HUES64 (cell line): ENCODE measurements at regions not wholly inside any gene's neighbourhood (a gene's known extent, or its start where the extent isn't known, plus 50 kb on each side); places are given as distances from the start of the nearest gene placed in this dataset.

Source experiments
- H3K27ac ChIP-seq: 2 replicates; pipeline ENCODE4 v1.7.0; 2013; ENCODE audit warnings: low read depth, low read length, inconsistent platforms
- H3K27me3 ChIP-seq: 2 replicates; pipeline ENCODE4 v1.6.1; 2013; ENCODE audit warnings: mild to moderate bottlenecking, low read length; ENCODE audit not compliant: insufficient read depth
- H3K36me3 ChIP-seq: 2 replicates; pipeline ENCODE4 v1.6.1; 2013; ENCODE audit warnings: mild to moderate bottlenecking, low read length; ENCODE audit not compliant: insufficient read depth
- H3K4me1 ChIP-seq: 2 replicates; pipeline ENCODE4 v1.6.1; 2013; ENCODE audit warnings: mild to moderate bottlenecking, low read length, moderate library complexity; ENCODE audit not compliant: insufficient read depth
- H3K4me3 ChIP-seq: 2 replicates; pipeline ENCODE4 v1.5.1; 2013; ENCODE audit warnings: mild to moderate bottlenecking, low read length, moderate library complexity
- H3K9ac ChIP-seq: 2 replicates; pipeline ENCODE4 v1.6.1; 2013; ENCODE audit warnings: mild to moderate bottlenecking, low read depth, low read length
- H3K9me3 ChIP-seq: 2 replicates; pipeline ENCODE4 v1.6.1; 2013; ENCODE audit warnings: low read depth, low read length; ENCODE audit not compliant: insufficient read depth
- WGBS: fragments of 150-250, 120-280 bp; methylation state at CpG from one replicate; pipeline ENCODE4 v1.1.7; 2013; ENCODE audit warnings: missing lambda C conversion rate; 5-methylcytosine and 5-hydroxymethylcytosine counted together

DNA sequence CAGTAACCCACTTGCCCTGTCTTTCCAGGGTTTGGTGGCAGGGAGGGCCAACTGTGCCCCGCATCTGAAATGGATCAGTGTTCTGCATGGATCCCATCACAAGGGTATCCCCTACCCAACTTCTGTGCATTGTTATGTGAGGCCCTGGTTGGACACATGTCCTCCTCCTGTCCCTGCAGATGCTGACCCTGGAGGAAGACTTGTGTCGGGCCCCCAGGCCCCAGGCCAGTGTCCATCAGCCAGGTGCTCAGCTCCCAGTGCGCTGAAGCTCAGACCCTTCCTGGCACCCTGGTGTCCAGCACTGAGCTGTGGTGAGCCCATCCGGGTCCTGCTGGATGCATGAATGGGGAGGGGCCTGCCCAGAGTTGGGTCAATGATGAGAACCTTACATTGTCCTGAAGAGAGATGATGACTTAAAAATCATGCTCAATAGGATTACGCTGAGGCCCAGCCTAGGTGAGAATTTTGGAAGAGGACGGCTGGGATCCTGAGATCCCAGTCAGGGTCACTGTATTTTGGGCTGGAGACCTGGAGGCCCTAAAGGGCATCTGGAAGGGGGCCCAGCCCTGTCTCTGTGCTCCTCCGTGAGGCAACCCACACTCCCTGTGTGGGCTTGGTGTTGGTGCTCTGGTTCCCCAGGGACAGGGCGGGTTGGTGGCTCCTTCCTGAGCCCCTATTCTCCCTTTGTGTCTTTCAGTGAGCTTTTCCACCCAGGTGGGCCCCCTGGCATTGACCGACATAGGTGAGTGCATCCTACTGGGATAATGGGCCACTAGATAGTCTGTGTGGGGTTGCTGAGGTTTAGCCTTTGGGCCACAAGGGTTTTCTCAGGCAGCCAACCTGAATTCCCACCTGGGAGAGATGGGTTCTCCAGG is 199.1 kb downstream of the UBE3A start:
- no peaks in the 10 kb centered on the region for H3K4me1 ChIP-seq
- H3K9ac ChIP-seq, result no peak overlapping the region
- H3K27ac ChIP-seq, result no peak overlapping the region
- H3K36me3 ChIP-seq, result no peaks in the 10 kb centered on the region
- 85% methylated on average over 9 of the region's 9 CpGs for WGBS
- H3K27me3 ChIP-seq, result no peaks in the 10 kb centered on the region
- no peak overlapping the region for H3K4me3 ChIP-seq
- H3K9me3 ChIP-seq, result peaks cover 87% of the 10 kb centered on the region

DNA sequence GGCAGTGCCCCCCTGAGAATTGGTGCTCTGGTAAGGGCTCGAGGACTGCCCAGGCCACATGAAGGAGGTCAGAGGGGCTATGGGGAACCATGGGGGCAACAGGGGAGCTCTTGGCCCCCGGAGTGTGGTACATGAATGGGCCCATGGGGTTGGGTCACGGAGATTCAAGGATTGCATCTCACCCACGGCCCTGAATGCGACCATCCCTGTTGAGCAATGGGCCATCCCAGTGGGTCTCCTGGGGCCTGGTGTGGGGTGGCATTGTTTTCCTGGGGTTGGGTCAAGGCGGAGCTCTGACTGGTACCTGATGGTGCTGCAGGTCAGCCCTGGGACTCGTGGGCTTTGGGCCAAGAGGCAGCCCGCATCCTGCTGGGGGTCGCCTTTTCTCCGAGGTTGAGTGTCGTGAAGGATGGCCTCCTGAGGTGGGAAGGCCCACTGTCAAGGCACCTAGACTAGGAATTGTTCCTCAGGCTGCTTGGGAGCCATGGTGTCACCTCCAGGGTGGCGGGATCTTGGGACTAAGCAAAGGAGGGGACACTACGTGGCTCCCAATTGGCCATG is 198.3 kb downstream of the UBE3A start:
- WGBS, result 83% methylated on average over 13 of the region's 13 CpGs
- peaks cover 87% of the 10 kb centered on the region for H3K9me3 ChIP-seq
- H3K9ac ChIP-seq, result no peak overlapping the region
- no peaks in the 10 kb centered on the region for H3K36me3 ChIP-seq
- H3K27me3 ChIP-seq, result no peaks in the 10 kb centered on the region
- H3K27ac ChIP-seq, result no peak overlapping the region
- no peak overlapping the region for H3K4me3 ChIP-seq
- H3K4me1 ChIP-seq, result no peaks in the 10 kb centered on the region

DNA sequence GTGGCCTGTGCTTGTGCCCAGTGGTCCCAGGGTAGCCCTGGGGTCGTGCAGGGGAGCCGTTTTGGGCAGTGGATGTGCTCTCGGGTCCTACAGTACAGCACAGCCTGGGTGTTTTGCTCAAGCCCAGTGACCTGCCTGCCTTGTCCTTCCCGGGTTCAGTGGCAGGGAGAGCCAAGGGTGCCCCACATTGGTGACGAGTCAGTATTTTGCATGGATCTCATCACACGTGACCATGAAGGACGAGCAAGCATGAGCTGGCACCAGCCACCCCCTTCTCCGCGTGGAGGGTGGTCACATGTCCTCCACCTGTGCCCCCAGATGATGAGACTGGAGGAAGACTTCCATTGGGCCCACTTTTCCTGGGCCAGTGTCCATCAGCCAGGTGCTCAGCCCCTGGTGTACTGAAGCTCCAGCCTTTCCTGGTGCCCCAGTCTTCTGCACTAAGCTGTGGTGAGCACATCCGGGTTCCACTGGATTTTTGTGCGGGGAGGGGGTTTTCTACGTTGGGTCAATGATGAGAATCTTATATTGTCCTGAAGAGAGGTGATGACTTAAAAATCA is 197.5 kb downstream of the UBE3A start:
- Histone ChIP-seq H3K27me3 (no peaks in the 10 kb centered on the region), H3K4me1 (no peaks in the 10 kb centered on the region), H3K36me3 (no peaks in the 10 kb centered on the region), H3K27ac (no peak overlapping the region), H3K9ac (no peak overlapping the region), H3K9me3 (peaks cover 85% of the 10 kb centered on the region), H3K4me3 (no peak overlapping the region)
- WGBS, result 80% methylated on average over 12 of the region's 12 CpGs

DNA sequence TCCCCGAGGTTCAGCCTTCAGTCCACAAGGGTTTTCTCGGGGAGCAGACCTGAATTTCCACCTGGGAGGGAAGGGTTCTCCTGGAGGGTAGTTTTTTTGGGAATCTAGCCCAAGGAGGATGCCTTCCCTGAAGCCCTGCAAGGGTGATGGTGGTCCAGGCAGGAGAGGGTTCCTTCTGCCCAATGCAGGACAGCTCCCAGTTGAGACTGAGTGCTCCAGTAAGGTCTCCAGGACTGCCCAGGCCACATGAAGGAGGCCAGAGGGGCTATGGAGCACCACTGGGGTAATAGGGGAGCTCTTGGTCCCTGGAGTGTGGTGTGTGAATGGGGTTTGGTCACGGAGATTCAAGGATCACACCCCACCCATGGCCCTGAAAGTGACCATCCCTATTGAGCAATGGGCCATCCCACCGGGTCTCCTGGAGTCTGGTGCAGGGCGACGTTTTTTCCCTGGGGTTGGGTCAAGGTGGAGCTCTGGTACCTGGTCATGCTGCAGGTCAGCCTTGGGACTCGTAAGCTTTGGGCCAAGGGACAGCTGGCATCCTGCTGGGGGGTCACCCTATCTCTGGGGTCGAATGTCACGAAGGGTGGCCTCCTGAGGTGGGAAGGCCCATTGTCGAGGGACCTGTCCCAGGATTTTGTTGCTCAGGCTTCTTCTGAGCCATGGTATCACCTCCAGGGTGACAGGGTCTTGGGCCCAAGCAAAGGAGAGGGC is 196.5 kb downstream of the UBE3A start:
- Histone ChIP-seq H3K36me3 (no peaks in the 10 kb centered on the region), H3K4me1 (no peaks in the 10 kb centered on the region), H3K27me3 (no peaks in the 10 kb centered on the region), H3K4me3 (no peak overlapping the region), H3K9me3 (peaks cover 84% of the 10 kb centered on the region), H3K27ac (no peak overlapping the region), H3K9ac (no peak overlapping the region)
- WGBS, result 77% methylated on average over 10 of the region's 10 CpGs

DNA sequence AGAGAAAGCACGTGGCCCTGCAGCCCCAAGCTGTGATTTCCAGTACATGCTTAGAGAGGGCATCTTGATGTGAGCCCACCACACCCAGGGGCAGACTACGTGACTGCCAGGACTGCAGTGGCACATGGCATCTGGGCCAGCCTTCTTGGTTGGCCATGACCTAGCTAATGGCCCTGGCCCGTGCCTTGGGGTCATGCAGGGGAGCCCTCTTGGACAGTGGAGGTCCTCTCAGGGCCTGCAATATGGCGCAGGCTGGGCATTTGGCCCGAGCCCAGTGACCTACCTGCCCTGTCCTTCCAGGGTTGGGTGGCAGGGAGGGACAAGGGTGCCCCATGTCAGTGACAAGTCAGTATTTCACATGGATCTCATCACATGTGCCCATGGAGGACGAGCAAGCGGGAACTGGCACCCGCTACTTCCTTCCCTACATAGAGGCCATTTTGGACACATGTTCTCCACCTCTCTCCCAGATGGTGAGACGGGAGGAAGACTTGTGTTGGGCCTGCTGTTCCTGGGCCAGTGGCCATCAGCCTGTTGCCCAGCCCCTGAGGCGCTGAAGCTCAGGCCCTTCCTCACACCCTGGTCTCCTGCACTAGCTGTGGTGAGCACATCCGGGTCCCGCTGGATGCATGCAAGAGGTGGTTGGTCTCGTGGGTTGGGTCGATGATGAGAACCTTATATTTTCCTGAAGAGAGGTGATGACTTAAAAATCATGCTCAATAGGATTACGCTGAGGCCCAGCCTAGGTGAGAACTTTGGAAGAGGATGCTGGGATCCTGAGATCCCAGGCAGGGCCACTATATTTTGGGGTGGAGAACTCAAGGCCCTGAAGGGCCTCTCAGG is 195.6 kb downstream of the UBE3A start:
- no peak overlapping the region for H3K27ac ChIP-seq
- peaks cover 80% of the 10 kb centered on the region for H3K9me3 ChIP-seq
- H3K9ac ChIP-seq, result no peak overlapping the region
- H3K4me3 ChIP-seq, result no peak overlapping the region
- H3K4me1 ChIP-seq, result no peaks in the 10 kb centered on the region
- no peaks in the 10 kb centered on the region for H3K27me3 ChIP-seq
- no peaks in the 10 kb centered on the region for H3K36me3 ChIP-seq
- WGBS, result 84% methylated on average over 15 of the region's 15 CpGs

DNA sequence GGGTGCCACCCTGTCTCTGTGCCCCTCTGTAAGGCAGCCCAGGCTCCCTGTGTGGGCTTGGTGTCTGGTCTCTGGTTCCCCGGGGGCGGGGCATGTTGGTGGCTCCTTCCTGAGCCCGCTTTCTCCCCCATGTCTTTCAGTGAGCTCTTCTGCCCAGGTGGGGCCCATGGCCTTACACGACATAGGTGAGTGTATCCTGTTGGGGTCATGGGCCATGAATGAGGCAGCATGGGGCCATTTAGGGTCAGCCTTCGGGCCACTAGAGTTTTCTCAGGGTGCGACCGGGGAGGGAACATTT is 195.1 kb downstream of the UBE3A start:
- H3K27me3 ChIP-seq, result no peaks in the 10 kb centered on the region
- H3K27ac ChIP-seq, result no peak overlapping the region
- peaks cover 79% of the 10 kb centered on the region for H3K9me3 ChIP-seq
- WGBS, result 92% methylated on average over 7 of the region's 7 CpGs
- no peak overlapping the region for H3K9ac ChIP-seq
- no peak overlapping the region for H3K4me3 ChIP-seq
- H3K4me1 ChIP-seq, result no peaks in the 10 kb centered on the region
- H3K36me3 ChIP-seq, result no peaks in the 10 kb centered on the region

DNA sequence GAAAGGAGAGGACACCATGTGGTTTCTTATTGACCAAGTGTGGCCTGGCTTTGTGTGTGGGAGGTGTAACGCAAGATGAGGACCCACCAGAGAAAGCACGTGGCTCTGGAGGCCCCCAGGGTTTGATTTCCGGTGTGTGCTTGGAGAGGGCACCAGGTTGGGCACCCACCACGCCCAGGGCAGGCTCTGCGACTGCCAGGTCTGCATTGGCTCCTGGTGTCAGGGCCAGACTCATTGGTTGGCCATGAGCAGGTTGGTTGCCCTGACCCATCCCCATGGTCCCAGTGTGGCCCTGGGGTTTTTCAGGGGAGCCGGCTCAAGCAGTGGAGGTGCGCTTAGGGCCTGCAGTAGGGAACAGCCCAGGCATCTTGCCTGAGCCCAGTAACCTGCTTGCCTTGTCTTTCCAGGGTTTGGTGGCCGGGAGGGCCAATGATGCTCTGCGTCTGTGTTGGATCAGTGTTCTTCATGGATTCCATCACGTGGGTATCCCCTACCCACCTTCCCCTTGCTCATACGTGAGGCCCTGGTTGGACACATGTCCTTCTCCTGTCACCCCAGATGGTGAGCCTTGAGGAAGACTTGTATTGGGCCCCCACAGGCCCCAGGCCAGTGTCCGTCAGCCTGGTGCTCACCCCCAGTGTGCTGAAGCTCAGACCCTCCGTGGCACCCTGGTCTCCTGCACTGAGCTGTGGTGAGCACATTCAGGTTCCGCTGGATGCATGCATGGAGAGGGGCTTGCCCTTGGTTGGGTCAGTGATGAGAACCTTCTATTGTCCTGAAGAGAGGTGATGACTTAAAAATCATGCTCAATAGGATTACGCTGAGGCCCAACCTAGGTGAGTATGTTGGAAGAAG is 193.9 kb downstream of the UBE3A start:
- H3K27me3 ChIP-seq, result no peaks in the 10 kb centered on the region
- no peak overlapping the region for H3K27ac ChIP-seq
- no peak overlapping the region for H3K9ac ChIP-seq
- WGBS, result 81% methylated on average over 15 of the region's 15 CpGs
- no peak overlapping the region for H3K4me3 ChIP-seq
- peaks cover 73% of the 10 kb centered on the region for H3K9me3 ChIP-seq
- H3K36me3 ChIP-seq, result no peaks in the 10 kb centered on the region
- no peaks in the 10 kb centered on the region for H3K4me1 ChIP-seq

DNA sequence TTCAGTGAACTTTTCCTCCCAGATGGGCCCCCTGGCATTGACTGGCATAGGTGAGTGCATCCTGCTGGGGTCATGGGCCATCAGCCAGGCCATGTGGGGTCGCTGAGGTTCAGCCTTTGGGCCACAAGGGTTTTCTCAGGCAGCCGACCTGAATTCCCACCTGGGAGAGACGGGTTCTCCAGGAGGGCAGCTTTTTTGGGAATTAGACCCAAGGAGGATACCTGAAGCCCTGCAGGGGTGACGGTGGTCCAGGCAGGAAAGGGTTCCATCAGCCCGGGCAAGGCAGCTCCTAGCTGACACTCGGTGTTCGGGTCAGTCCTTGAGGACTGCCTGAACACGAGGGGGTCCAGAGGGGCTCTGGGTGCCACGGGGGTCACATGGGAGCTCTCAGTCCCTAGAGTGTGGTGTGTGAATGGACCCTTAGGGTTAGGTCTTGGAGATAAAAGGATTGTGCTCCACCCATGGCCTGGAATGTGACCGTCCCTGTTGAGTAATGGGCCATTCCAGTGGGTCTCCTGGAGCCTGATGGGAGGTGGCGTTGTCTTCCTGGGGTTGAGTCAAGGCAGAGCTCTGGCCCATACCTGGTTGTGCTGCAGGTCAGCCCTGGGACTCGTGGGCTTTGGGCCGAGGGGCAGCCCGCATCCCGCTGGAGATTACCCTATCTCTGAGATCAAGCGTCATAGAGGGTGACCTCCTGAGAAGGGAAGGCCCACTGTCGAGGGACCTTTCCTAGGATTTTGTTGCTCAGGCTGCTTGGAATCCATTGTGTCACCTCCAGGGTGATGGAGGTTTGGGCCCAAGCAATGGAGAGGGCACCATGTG is 192.8 kb downstream of the UBE3A start:
- H3K9me3 ChIP-seq, result peaks cover 69% of the 10 kb centered on the region
- WGBS, result 86% methylated on average over 17 of the region's 17 CpGs

DNA sequence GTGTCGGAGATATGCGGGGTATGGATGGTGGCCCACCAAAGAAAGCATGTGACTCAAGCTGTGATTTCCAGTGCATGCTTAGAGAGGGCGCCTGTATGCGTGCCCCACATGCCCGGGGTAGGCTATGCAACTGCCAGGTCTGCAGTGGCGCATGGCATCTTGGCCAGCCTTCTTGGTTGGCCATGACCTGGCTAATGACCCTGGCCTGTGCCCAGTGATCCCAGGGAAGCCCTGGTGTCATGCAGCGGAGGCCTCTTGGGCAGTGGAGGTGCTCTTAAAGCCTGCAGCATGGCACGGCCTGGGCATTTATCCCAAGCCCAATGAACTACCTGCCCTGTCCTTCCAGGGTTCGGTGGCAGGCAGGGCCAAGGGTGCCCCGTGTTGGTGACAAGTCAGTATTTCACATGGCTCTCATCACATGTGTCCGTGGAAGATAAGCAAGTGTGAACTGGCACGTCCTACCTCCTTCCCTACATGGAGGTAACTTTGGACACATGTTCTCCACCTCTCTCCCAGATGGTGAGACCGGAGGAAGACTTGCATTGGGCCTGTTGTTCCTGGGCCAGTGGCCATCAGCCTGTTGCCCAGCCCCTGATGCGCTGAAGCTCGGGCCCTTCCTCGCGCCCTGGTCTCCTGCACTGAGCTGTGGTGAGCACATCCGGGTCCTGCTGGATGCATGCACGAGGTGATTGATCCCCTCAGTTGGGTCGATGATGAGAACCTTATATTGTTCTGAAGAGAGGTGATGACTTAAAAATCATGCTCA is 192.0 kb downstream of the UBE3A start:
- Histone ChIP-seq H3K27ac (no peak overlapping the region), H3K27me3 (no peaks in the 10 kb centered on the region), H3K36me3 (no peaks in the 10 kb centered on the region), H3K9ac (no peak overlapping the region), H3K4me3 (no peak overlapping the region), H3K4me1 (no peaks in the 10 kb centered on the region), H3K9me3 (peaks cover 71% of the 10 kb centered on the region)
- WGBS, result 90% methylated on average over 20 of the region's 20 CpGs

More for the DNA sequence above, 192.8 kb downstream of the UBE3A start:
- Histone ChIP-seq H3K27ac (no peak overlapping the region), H3K4me3 (no peak overlapping the region), H3K27me3 (no peaks in the 10 kb centered on the region), H3K4me1 (no peaks in the 10 kb centered on the region), H3K9ac (no peak overlapping the region), H3K36me3 (no peaks in the 10 kb centered on the region)
